HG03558 (cell line): ENCODE measurements at regions not wholly inside any gene's neighbourhood (a gene's known extent, or its start where the extent isn't known, plus 50 kb on each side); places are given as distances from the start of the nearest gene placed in this dataset.
"Not testable (repeated sequence)": the region's sequence is repeated elsewhere in the genome, so short reads cannot be mapped to it uniquely, and the experiment has no call there.

Experiments
- ATAC-seq: cut with Tn5 transposase; IDR thresholded peaks from one replicate; pipeline ENCODE4 v1.9.1; 2021; ENCODE audit warnings: moderate number of reproducible peaks; ENCODE audit not compliant: unreplicated experiment; ENCODE audit errors: extremely low read depth

- ATAC-seq = no peak
Observed at GRCh38 chr12:28767836-28768348, 381.2 kb upstream of the FAR2 start.

- ATAC-seq = no peak
Observed at GRCh38 chr12:28770322-28770721, 378.8 kb upstream of the FAR2 start.

GRCh38 chr12:28771968-28772367, 377.1 kb upstream of the FAR2 start:
- no peak for ATAC-seq

- no peak for ATAC-seq
Observed at GRCh38 chr12:28775556-28775955, 373.5 kb upstream of the FAR2 start.

DNA sequence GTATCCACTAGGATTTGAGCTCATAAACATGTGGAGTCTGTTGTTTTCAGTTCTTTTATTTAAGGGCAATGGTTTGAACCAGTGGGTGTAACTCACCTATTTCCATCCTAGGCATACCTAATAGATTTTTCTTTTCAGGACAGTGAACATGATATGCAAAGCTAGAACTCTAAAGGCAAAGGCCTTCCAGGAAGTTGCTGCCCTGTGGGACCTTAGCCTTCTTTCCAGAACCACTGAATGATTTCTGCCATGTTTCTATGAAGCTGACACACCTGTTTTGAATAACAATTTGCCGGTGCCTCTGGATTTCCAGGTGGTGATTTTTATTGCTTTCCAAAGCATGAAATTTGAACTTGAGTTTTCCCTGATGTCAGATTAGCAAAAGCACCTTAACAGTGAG, 372.9 kb upstream of the FAR2 start:
- no peak for ATAC-seq

DNA sequence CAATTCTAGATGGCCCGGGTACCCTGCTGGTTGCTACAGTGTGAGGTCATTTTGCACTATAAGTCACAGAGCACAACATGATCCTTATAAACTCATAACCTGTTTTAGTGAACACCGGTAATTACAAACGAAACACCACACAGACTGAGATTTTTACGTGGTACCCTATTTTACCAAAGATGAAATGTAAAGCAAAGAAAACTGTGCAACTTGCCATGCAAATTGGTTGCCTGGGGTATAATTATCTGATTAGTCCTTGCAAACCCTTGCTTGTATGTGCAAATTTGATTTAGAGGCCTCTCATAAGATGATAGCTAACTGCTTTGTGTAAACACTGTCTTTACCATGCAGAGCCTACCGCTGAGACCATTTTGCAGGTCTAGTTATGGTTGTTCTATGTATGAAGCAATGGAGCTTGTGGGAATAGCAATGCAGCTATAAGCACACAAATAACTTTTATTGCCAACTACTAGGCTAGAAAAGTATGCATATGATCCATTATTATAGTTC, 372.1 kb upstream of the FAR2 start:
- ATAC-seq = no peak

DNA sequence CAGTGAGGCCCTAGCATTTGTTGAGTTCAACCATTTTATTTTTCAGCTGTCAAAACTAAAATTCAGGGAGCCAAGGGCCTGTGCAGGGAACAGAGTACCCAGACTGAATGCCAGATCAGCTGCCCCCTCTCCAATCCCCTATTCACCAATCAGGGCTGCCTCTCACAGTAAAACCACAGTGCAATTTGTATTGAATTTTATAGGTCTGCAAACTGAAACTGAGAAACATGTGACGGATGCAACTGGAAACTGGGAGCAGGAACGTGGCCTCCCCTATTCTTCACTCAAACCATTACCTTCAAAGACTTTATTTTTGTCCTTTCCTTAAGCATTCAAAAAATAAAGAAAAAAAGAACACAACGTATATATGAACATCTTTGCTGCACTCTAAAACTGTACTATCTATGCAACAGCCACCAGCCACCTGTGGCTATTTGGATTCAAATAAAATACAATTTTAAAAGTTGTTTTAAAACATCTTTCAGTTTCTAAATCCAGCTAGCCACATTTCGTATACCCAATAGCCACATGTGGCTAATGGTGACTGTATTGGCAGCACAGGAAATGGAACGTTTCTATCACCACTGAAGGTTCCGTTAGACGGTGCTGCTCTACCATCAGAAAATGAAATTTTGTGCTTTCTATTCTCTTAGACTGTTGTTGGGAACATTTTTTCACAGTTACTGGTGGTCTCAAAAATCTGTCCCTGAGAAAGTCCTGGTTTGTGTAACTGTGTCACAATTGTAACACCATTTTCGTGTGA, 371.3 kb upstream of the FAR2 start:
- ATAC-seq = no peak

DNA sequence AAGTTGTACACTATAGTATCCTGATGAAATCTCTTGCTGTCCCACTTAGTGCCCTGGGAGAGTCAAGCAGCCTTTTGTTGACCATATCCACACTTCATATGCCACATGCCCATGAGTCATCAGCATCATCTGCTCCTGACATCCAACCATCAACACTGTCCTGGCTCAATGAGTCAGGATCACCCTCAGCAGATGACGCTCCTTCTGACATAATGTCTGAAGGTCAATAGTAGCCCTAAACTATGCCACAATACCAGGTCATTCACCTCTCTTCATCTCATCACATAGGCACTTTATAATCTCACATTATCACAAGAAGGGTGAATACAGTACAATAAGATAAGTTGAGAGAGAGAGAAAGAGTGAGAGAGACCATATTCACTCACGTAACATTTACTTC, 369.0 kb upstream of the FAR2 start:
- no peak for ATAC-seq

GRCh38 chr12:28780960-28781359, 368.1 kb upstream of the FAR2 start:
- ATAC-seq = no peak

- ATAC-seq = no peak
Observed at GRCh38 chr12:28781671-28782652, 367.1 kb upstream of the FAR2 start.

- ATAC-seq = no peak
Observed at GRCh38 chr12:28782812-28783211, 366.3 kb upstream of the FAR2 start.

DNA sequence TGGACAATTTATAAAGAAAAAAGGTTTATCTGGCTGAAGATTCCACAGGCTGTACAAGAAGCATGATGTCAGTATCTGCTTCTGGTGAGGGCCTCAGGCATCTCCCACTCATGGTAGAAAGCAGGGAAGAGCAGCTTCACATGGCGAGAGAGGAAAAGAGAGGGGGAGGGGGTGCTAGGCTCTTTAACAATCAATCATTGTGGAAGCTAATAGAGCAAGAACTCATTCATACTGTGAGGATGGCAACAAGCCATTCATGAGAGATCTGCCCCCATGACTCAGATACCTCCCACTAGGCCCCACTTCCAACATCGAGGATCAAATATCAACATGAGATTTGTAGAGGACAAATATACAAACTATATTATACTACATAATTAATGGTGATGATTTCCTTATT, 361.9 kb upstream of the FAR2 start:
- no peak for ATAC-seq

- ATAC-seq = not testable (repeated sequence)
Observed at GRCh38 chr12:28788256-28788655, 360.8 kb upstream of the FAR2 start.

- ATAC-seq = no peak
Observed at GRCh38 chr12:28793581-28794151, 355.4 kb upstream of the FAR2 start.

DNA sequence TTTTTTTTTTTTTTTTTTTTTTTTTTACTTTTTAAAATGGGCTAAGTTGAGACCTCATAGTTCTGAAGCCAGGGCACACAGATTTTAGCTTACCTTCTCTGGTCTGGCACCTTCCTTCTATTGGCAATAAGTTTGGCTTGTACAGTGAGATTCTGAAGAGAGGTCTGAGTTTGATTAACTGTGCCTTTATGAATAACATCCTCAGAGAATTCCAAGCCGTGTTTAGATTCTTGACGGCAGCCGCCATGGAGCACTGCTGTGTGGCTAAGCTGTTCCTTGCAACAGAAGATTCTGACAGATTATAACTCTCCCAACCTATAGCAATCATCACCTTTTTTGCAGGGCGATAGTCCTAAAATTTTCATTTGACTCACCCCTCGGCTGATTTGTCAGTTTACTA, 354.9 kb upstream of the FAR2 start:
- no peak for ATAC-seq

DNA sequence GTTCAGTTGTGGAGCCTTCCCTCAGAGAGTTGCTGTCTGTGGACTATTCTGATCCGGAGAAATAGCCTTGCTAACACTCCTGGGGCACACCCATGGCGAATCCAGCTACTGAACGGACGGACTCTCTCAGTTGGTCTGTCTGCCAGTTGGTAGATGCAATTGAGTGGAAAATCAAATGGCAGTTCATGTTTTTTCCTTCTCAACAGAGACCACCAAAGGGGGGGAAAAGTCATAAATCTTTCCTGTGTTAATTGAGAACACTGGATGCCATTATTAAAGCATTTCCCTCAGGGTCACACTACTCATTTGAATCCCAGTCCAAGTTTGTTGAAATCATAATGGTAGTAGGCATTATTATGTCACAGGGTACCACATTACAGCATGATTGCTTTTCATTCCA, 354.3 kb upstream of the FAR2 start:
- ATAC-seq = no peak

DNA sequence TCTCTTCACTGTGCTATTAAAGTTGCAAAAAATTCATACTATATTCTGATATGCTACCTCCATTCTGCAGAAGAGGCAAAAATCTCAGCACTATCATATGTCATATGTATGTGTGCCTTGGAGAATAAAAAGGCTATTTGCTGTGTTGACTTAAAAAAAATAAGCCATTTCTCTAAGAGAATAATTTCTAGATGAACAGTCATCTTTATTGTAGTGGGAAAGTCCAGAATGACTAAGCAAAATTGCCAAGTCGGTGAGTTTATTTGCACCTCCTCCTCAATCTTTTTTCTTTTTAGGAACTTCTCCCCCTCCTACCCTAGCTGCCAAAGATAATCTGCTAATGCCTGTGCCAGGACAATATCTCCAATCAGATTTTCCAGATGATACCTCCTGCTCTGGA, 353.8 kb upstream of the FAR2 start:
- no peak for ATAC-seq

DNA sequence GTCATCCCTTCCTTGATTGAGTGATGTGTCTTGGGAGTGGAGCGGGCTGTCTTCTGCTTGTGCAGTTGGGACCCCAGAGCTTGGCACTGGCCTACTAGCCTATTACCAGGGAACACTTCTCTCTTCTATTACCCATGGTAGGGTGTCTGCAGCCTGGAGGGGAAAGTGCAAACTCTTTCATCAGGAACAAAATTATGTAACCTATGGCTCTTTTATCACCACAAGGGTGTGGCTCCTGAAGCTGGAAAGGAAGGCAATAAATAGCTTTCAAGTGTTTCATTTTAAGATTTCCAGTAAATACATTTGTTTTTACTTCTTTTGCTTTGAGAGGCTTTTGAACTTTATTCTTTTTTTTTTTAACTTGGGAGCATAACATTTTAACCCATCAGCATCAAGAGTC, 349.7 kb upstream of the FAR2 start:
- no peak for ATAC-seq

DNA sequence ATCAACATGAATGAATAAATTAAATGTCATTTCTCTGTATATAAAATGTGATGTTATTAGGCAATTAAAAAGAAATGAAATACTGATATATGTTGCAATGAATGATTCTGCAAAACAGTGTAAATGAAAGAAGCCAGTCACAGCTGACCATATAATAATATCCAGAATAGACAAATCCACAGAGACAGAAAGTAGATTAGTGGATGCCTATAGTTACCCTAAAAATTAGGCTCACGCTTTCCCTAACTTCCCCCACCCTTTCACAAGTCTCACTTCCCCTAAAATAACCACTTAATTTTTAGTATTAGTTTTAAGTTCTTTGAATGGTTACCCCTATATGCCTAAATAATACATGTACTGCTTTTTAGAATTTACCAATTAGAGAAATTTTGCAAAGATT, 348.9 kb upstream of the FAR2 start:
- peak; percentile 76 for ATAC-seq

DNA sequence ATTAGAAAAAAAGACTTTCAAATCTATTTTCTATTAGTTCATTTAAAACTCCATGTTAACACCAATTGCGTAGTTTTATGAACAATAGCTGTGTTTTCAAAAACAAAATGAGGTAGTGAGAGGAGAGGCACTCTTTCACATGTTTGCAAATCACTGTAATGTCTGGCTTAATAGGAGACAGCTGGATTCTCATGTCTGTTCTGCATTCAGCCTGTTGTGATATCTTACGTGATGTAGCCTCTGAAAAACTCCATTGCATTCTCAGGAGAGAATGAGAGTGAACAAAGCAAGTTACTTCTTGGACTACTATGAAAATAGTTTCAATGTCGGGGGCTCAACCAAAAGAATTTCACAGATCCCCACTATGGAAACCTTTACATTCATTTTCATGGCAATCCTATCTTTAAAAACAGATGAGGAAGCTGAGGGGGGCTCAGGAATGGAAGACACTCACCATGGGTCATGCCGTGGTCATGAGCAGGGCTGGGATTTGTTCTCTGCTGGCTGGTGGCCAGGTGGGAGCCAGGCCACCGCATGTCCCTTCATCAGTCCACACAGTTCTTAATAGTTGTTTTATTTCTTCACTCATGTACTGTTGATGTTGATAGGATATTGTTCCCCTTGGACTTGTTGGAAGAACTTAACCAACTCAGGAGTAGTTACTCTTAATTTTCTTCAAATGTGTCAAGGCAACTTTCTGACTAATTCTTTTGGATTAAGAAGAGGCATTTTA, 346.2 kb upstream of the FAR2 start:
- ATAC-seq = no peak
